Transverse colon (tissue), 4 donors: ENCODE measurements at regions not wholly inside any gene's neighbourhood (a gene's known extent, or its start where the extent isn't known, plus 50 kb on each side); places are given as distances from the start of the nearest gene placed in this dataset.

ENCODE experiments used
- DNase-seq: peaks from one replicate; pipeline ENCODE4 v3.0.0-alpha.2; 2019
- H3K27ac ChIP-seq, 4 donors: fragments of 200-600 bp; sonication (generic); 2 replicates each; pipeline ENCODE4 v1.5.1; 2016 to 2018; ENCODE audit warnings: inconsistent platforms in 4 of 4
- H3K27me3 ChIP-seq: fragments of 200-600 bp; sonication (generic); 2 replicates; pipeline ENCODE4 v1.5.1; 2017; ENCODE audit warnings: inconsistent platforms
- H3K36me3 ChIP-seq, 4 donors: fragments of 200-600 bp; sonication (generic); 2 replicates each; pipeline ENCODE4 v1.5.1; 2017 to 2019; ENCODE audit warnings: inconsistent platforms in 4 of 4
- H3K4me1 ChIP-seq, 4 donors: fragments of 200-600 bp; sonication (generic); 2 replicates each; pipeline ENCODE4 v1.5.1; 2017 to 2020; ENCODE audit warnings: inconsistent platforms in 4 of 4
- H3K4me3 ChIP-seq, 4 donors: fragments of 200-600 bp; sonication (generic); 1 replicate in 1 of 4; 2 replicates in 3 of 4; pipeline versions ENCODE4 v1.5.1 to v1.6.1; 2017 to 2019; ENCODE audit warnings: inconsistent platforms in 4 of 4
- H3K9me3 ChIP-seq, 2 donors: fragments of 200-600 bp; sonication (generic); 2 replicates each; pipeline ENCODE4 v1.5.1; 2017 to 2019; ENCODE audit warnings: inconsistent platforms in 2 of 2
- CTCF ChIP-seq, 5 experiments: fragments of 200-600 bp in 3 of 5; fragments of 450-650 bp in 2 of 5; sonication (generic) in 3 of 5; IDR thresholded peaks; 1 replicate in 2 of 5; 2 replicates in 3 of 5; pipeline ENCODE4 v1.5.1; 2016 to 2017; ENCODE audit warnings: antibody characterized with exemption in 5 of 5, inconsistent platforms in 3 of 5, mild to moderate bottlenecking in 2 of 5, moderate library complexity in 1 of 5
- EP300 ChIP-seq: sonication (generic); formaldehyde crosslinking; IDR thresholded peaks from one replicate; pipeline ENCODE4 v1.6.1; 2017; ENCODE audit warnings: antibody characterized with exemption, low read depth
- POLR2A ChIP-seq: fragments of 450-650 bp; IDR thresholded peaks from one replicate; pipeline ENCODE4 v1.6.1; 2016; ENCODE audit warnings: antibody characterized with exemption, mild to moderate bottlenecking, moderate library complexity
- POLR2AphosphoS5 ChIP-seq, 3 donors: sonication (generic); formaldehyde crosslinking; IDR thresholded peaks; one replicate each; pipeline ENCODE4 v1.6.1; 2016; ENCODE audit warnings: antibody characterized with exemption in 3 of 3
- WGBS, 2 donors: methylation state at CpG; one replicate each; pipeline ENCODE4 v1.1.5; 2018; ENCODE audit warnings: low coverage in 1 of 2; 5-methylcytosine and 5-hydroxymethylcytosine counted together
- in situ Hi-C, 4 donors: fragments of 200-750 bp; cut with MboI; loops; one replicate each; pipeline versions ENCODE4 v1.15.0 to v1.15.1; 2017; ENCODE audit warnings: low sequenced_read_pairs in 3 of 4, low pct_ligation_motif_present in 1 of 4, low pct_unique_long_range_greater_than_20kb in 1 of 4
- intact Hi-C: fragments of 100-400 bp; cut with DNase I; formaldehyde crosslinking; loops from one replicate; pipeline ENCODE4 v1.15.1; 2023; ENCODE audit warnings: low total_unique reads

- H3K27me3 ChIP-seq = no peaks in the 10 kb centered on the region
- H3K4me1 ChIP-seq = peaks cover 0 to 7% (median 0%) of the 10 kb centered on the region in 4 donors
- DNase-seq = no peak
- intact Hi-C loops = no loop called here
- no peaks in the 10 kb centered on the region for H3K36me3 ChIP-seq
- TF ChIP-seq POLR2AphosphoS5 (IDR thresholded peaks at IDR 0.05) (no peak), POLR2A (no peak), EP300 (no peak), CTCF (IDR thresholded peaks at IDR 0.05) (no peak)
- in situ Hi-C loops = no loop called here
- H3K4me3 ChIP-seq = no peak overlapping the region
- H3K27ac ChIP-seq = no peak overlapping the region
- whole genome bisulfite sequencing, 2 donors = 51 to 66% methylated on average over 2 of the region's 2 CpGs
- H3K9me3 ChIP-seq = peaks cover 0 to 5% of the 10 kb centered on the region in 2 donors
Measured at GRCh38 chr3:30233913-30234646, 372.3 kb upstream of the TGFBR2 start.

- Histone ChIP-seq H3K27me3 (no peaks in the 10 kb centered on the region), H3K4me1 (peaks cover 0 to 6% (median 0%) of the 10 kb centered on the region in 4 donors), H3K9me3 (peaks cover 0 to 5% of the 10 kb centered on the region in 2 donors), H3K27ac (no peak overlapping the region), H3K4me3 (no peak overlapping the region), H3K36me3 (no peaks in the 10 kb centered on the region)
- in situ Hi-C loops (no loop called here), intact Hi-C loops (no loop called here)
- 76 to 87% methylated on average over 3 of the region's 3 CpGs for WGBS, 2 donors
- DNase-seq = no peak
- no peak for TF ChIP-seq POLR2AphosphoS5 (IDR thresholded peaks at IDR 0.05)
- no peak for TF ChIP-seq POLR2A
- TF ChIP-seq CTCF (IDR thresholded peaks at IDR 0.05) = no peak
- no peak for TF ChIP-seq EP300
Measured at GRCh38 chr3:30236011-30236410, 370.4 kb upstream of the TGFBR2 start.

DNA sequence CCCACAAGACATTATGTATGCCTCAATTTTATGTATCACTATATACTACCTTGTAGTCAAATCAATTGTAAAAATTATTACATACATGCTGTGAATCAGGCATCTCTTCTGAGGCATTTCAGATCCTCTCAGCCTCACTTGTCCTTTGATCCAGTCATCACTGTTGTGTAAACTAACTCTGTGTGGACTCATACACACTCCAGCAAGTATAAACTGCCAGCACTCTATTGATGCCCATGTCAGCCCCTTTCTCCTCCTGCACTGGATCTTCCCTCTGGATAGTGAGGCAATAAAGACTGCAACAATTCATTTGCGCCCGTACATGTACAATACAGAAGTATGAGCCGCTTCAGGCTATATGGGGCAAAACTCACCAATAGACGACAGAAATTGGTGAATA, 364.7 kb upstream of the TGFBR2 start:
- in situ Hi-C loops = no loop called here
- intact Hi-C loops = no loop called here
- no peak overlapping the region for H3K27ac ChIP-seq
- no peak for DNase-seq
- no peaks in the 10 kb centered on the region for H3K4me1 ChIP-seq
- TF ChIP-seq EP300 = no peak
- no peak for TF ChIP-seq CTCF (IDR thresholded peaks at IDR 0.05)
- TF ChIP-seq POLR2AphosphoS5 (IDR thresholded peaks at IDR 0.05) = no peak
- TF ChIP-seq POLR2A = no peak
- 87 to 100% methylated on average over 2 to 4 of the region's 4 CpGs for WGBS, 2 donors
- H3K36me3 ChIP-seq = no peaks in the 10 kb centered on the region
- H3K4me3 ChIP-seq = no peak overlapping the region
- no peaks in the 10 kb centered on the region for H3K27me3 ChIP-seq
- H3K9me3 ChIP-seq = peaks cover 0 to 5% of the 10 kb centered on the region in 2 donors

DNA sequence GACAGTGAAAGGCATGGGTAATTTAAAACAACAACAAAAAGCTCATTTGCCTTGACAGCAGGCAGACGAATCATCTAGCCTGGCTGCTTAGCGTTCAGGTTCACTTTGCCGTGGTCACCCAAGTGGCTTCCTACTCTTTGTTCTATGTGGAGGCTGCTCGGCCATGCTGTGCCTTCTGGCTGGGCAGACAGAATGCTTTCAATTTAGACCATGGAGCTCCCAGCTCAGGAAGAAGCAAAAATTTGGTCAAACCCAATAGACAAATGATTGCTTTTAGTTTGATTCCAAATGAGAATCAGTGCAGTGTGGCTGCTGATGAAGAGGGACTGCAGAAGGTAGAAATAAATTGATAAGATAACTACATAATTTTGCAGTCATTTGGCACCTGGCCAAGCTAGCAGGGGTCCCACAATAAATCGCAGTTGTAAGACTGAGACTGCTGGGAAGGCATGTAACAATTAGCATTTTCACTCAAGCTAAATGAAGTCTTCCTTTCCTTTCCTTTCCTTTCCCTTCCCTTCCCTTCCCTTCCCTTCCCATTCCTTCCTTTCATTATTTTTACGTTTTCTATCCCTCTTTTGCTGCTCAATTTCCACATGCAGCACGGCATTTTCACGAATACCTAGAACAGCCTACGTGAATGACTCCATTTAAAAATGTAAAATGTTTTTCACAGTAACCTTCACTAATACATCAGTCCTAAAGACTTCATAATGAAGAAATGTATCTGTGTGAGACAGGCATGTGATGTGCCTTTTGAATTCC, 360.4 kb upstream of the TGFBR2 start:
- Histone ChIP-seq H3K4me1 (no peaks in the 10 kb centered on the region), H3K4me3 (no peak overlapping the region), H3K27ac (no peak overlapping the region), H3K36me3 (no peaks in the 10 kb centered on the region), H3K9me3 (no peaks in the 10 kb centered on the region), H3K27me3 (no peaks in the 10 kb centered on the region)
- 79 to 82% methylated on average over 8 to 9 of the region's 9 CpGs for WGBS, 2 donors
- TF ChIP-seq EP300 = no peak
- no peak for TF ChIP-seq POLR2A
- TF ChIP-seq CTCF (IDR thresholded peaks at IDR 0.05) = no peak
- TF ChIP-seq POLR2AphosphoS5 (IDR thresholded peaks at IDR 0.05) = no peak
- no peak for DNase-seq
- in situ Hi-C loops = no loop called here
- intact Hi-C loops = no loop called here
